Testis (tissue), 2 donors: ENCODE measurements at regions not wholly inside any gene's neighbourhood (a gene's known extent, or its start where the extent isn't known, plus 50 kb on each side); places are given as distances from the start of the nearest gene placed in this dataset.

Source experiments
- CTCF ChIP-seq, 3 experiments: fragments of 450-650 bp in 2 of 3; fragments of 200-600 bp in 1 of 3; sonication (generic) in 1 of 3; IDR thresholded peaks; one replicate each; pipeline ENCODE4 v1.5.1; 2016 to 2019; ENCODE audit warnings: antibody characterized with exemption in 3 of 3, mild to moderate bottlenecking in 2 of 3, moderate library complexity in 1 of 3
- POLR2A ChIP-seq: fragments of 450-650 bp; IDR thresholded peaks from one replicate; pipeline ENCODE4 v1.6.1; 2017; ENCODE audit warnings: antibody characterized with exemption, mild to moderate bottlenecking, moderate library complexity

DNA sequence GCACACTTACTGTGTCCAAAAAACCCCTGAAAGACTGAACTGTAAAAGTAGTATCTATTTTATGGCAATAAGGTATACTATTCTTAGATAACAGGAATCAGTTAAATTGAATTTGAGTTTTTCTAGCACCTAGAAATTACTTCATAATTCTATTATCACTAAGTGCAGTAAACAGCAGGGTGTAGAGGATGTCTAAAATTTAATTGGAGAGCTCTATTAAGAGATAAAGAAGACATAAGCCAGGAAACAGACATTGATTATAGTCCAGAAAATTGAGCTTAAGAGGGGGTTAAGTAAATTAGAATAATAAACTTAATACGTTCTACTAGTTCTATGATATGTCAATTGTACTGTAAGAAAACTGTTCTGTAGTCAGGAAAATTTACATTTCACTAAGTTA, 403.5 kb upstream of the CBLB start:
- TF ChIP-seq CTCF (IDR thresholded peaks at IDR 0.05) (no peak), POLR2A (no peak)
